ENCODE measurements at regions not wholly inside any gene's neighbourhood (a gene's known extent, or its start where the extent isn't known, plus 50 kb on each side); places are given as distances from the start of the nearest gene placed in this dataset.
A peak's percentile ranks its signal among the peaks of the same experiment; 100 is the strongest.

DNA sequence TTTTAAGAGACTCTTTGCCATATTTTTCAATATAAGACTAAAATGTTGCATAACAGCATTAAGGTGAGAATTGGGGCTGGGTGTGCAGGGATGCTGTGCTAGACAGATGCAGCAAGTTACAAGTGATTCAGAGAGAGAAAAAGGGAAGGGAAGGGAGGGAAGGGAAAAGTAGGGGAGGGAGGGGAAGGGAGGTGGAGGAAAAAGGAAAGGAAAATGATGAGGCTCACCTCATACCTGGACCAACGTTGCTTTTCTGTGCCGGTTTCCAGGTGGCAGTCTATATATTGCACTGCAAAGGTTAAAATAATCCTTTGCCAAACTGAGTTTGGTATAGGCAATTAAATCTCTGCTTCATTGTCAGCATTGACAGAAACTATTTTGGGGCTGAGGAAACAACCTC is 155.4 kb upstream of the LAMA2 start:
- no peak overlapping the region for H3K4me3 ChIP-seq (ENCODE audit: low read depth, low read length)
- no peak for DNase-seq (ENCODE audit: low read depth, low spot score)
- in situ Hi-C loops (cut with HindIII; ENCODE audit: low sequenced_read_pairs): no loop called here
- TF ChIP-seq, protein P1, sequence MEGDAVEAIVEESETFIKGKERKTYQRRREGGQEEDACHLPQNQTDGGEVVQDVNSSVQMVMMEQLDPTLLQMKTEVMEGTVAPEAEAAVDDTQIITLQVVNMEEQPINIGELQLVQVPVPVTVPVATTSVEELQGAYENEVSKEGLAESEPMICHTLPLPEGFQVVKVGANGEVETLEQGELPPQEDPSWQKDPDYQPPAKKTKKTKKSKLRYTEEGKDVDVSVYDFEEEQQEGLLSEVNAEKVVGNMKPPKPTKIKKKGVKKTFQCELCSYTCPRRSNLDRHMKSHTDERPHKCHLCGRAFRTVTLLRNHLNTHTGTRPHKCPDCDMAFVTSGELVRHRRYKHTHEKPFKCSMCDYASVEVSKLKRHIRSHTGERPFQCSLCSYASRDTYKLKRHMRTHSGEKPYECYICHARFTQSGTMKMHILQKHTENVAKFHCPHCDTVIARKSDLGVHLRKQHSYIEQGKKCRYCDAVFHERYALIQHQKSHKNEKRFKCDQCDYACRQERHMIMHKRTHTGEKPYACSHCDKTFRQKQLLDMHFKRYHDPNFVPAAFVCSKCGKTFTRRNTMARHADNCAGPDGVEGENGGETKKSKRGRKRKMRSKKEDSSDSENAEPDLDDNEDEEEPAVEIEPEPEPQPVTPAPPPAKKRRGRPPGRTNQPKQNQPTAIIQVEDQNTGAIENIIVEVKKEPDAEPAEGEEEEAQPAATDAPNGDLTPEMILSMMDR (IDR thresholded peaks at IDR 0.05; ENCODE audit: low read depth, low read length): no peak

DNA sequence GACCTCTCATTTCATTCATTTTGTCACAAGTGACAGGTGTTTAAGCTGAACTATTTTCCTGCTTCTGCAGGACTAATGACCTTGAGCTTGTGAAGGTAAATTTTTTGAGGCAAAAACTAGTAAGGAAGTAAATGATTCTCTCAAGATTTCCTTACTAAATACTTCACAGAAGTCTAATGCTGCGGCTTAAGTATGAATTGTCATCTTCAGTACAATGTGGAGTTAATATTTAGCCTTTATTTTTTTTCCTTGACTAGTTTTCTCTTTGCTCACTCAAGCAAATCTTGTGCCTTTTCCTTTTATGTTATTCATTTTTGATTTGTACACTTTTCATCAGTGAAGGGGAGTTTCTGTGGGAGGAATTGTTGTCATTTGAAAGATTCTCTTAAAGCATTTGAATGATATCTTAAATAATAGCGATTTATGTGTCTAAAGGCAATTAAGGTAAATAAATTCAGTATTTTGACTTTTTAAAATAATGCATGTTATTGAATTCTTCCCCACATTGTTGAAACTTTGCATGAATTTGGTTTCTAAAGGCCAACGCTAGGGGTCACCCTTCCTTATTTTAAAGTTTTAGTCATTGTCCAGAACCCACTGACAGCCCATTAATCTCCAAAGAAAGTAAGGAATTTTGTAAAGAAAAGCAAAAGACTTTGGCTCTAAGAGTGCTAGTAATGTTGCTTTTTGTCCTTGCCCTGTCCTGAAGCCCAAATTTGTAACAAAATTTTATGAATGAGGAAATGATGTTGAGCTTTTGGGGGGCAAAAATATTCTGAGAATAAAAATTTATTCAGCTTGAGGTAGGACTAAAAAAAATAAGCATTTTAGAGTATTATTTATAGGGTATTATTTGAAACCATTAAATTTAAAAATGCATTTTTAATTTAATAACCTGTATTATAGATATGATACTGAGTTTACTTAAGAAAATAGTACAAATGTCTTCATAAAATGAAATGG is 157.4 kb upstream of the LAMA2 start:
- in situ Hi-C loops (cut with HindIII; ENCODE audit: low sequenced_read_pairs): no loop called here
- TF ChIP-seq, protein P1 (IDR thresholded peaks at IDR 0.05; ENCODE audit: low read depth, low read length): peak; percentile 69
- DNase-seq (ENCODE audit: low read depth, low spot score): peak; percentile 49
- no peak overlapping the region for H3K4me3 ChIP-seq (ENCODE audit: low read depth, low read length)

DNA sequence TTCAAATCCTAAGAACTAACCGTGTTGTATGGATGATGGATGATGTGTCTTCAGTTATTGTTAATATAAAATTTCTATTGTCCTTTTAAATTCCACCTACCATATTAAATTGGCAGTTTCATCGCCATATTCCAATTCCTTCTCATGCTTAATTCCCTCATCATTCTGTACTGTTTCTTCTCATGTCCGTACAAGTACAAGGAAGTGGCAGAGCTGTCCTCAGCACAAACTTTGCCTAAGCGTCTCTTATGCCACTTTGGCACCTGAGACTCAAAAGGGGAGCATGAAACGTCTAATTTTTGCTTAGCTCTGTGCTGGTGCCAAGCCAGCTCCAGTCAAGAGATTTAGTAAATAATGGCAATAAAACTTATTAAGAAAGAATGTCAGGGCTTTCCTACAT is 158.2 kb upstream of the LAMA2 start:
- TF ChIP-seq, protein P1 (IDR thresholded peaks at IDR 0.05; ENCODE audit: low read depth, low read length): no peak
- in situ Hi-C loops (cut with HindIII; ENCODE audit: low sequenced_read_pairs): no loop called here
- DNase-seq (ENCODE audit: low read depth, low spot score): no peak
- H3K4me3 ChIP-seq (ENCODE audit: low read depth, low read length): no peak overlapping the region

DNA sequence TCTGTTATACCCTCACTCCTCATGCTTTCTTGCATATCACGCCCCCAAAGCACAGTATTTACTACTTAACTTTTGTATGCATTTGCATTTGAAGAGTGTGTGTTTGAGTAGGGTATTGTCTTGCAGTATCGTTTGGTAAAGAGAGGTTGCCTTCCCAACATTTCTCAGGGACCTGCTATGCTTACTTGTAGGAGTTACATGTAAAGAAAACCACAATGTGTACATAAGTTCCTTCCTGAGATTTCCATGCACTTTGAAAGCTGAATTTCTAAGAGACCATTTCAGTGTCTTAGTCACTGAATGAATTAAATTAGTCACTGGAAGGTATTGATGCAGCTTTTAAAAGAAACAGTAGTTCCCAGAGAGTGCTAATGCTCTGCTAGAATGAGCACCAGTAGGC is 159.3 kb upstream of the LAMA2 start:
- in situ Hi-C loops (cut with HindIII; ENCODE audit: low sequenced_read_pairs): no loop called here
- H3K4me3 ChIP-seq (ENCODE audit: low read depth, low read length): no peak overlapping the region
- DNase-seq (ENCODE audit: low read depth, low spot score): peak; percentile 67
- TF ChIP-seq, protein P1 (IDR thresholded peaks at IDR 0.05; ENCODE audit: low read depth, low read length): no peak

DNA sequence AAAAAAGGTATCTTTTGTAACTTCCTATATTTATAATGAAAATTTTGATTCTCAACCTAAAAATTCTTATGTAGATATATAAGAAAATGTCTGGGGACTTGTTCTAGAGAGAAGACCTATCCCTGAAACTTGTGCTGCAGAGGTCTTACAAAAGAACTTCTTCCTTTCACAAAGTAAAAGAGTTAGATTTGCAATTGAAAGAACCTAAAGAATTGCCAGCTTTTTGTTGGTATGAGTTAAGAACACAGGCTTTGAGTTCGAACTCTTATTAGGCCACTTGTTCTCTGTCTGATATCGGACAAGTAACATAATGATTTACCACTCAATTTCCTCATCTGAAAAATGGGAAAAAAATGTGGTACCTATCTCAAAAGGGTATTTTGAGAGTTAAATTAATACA is 162.0 kb upstream of the LAMA2 start:
- in situ Hi-C loops (cut with HindIII; ENCODE audit: low sequenced_read_pairs): no loop called here
- DNase-seq (ENCODE audit: low read depth, low spot score): no peak
- H3K4me3 ChIP-seq (ENCODE audit: low read depth, low read length): no peak overlapping the region
- TF ChIP-seq, protein P1 (IDR thresholded peaks at IDR 0.05; ENCODE audit: low read depth, low read length): no peak

DNA sequence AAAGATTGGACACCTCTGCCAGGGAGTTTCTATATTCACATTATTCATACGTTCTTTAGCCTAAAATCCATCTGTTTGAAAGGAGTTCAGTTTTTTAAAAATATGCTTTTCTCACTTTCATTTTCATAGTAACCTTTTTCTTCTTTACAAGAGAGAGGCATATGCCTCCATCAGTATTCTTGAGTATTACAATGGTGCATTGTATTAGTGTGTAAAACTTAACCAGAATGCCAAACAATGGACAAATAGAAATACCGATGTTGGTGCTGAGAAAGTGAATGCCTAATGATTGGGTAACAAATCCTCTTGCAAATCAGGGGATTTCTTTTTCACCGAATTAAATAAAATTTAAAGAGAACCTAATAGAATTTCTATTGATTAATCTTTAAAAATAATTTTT is 163.2 kb upstream of the LAMA2 start:
- no peak overlapping the region for H3K4me3 ChIP-seq (ENCODE audit: low read depth, low read length)
- no peak for DNase-seq (ENCODE audit: low read depth, low spot score)
- in situ Hi-C loops (cut with HindIII; ENCODE audit: low sequenced_read_pairs): no loop called here
- TF ChIP-seq, protein P1 (IDR thresholded peaks at IDR 0.05; ENCODE audit: low read depth, low read length): no peak
